GM12892 (cell line): ENCODE measurements at regions not wholly inside any gene's neighbourhood (a gene's known extent, or its start where the extent isn't known, plus 50 kb on each side); places are given as distances from the start of the nearest gene placed in this dataset.

Experiments
- POLR2A ChIP-seq: IDR thresholded peaks from 2 replicates; pipeline ENCODE4 v1.6.1; 2011; ENCODE audit warnings: low read depth, low read length, control low read depth
- TAF1 ChIP-seq: IDR thresholded peaks from 2 replicates; pipeline ENCODE4 v1.6.1; 2011; ENCODE audit warnings: low read depth, mild to moderate bottlenecking, control low read depth, low read length, borderline replicate concordance

- TF ChIP-seq POLR2A (no peak), TAF1 (no peak)
Measured at GRCh38 chr11:115700981-115701875, 197.0 kb upstream of the CADM1 start.
